Neural cell (in vitro differentiated cells): ENCODE measurements at regions not wholly inside any gene's neighbourhood (a gene's known extent, or its start where the extent isn't known, plus 50 kb on each side); places are given as distances from the start of the nearest gene placed in this dataset.

ENCODE experiments used
- H2AFZ ChIP-seq: fragments of 200-600, 300-800 bp; sonication (generic), shearing (Covaris generic); 2 replicates; pipeline ENCODE4 v1.6.0; 2014; ENCODE audit warnings: low read depth, mild to moderate bottlenecking, antibody characterized with exemption, low read length, moderate library complexity
- H3F3A ChIP-seq: fragments of 200-600 bp; shearing (Covaris generic); 2 replicates; pipeline ENCODE4 v1.6.1; 2016; ENCODE audit warnings: mild to moderate bottlenecking, moderate library complexity, mixed read lengths, antibody characterized with exemption, low read length; ENCODE audit not compliant: insufficient read depth, poor library complexity, severe bottlenecking
- H3K27ac ChIP-seq: fragments of 200-600, 300-800 bp; sonication (generic), shearing (Covaris generic); 2 replicates; pipeline ENCODE4 v1.5.1; 2014; ENCODE audit warnings: mild to moderate bottlenecking, low read length, moderate library complexity
- H3K27me3 ChIP-seq: fragments of 300-800, 200-600 bp; sonication (generic), shearing (Covaris generic); 2 replicates; pipeline ENCODE4 v1.6.0; 2014; ENCODE audit warnings: mild to moderate bottlenecking, low read depth, low read length, moderate library complexity; ENCODE audit not compliant: insufficient read depth
- H3K36me3 ChIP-seq: fragments of 300-800, 200-600 bp; sonication (generic), shearing (Covaris generic); 2 replicates; pipeline ENCODE4 v1.5.1; 2014; ENCODE audit warnings: mild to moderate bottlenecking, antibody characterized with exemption, low read length, moderate library complexity; ENCODE audit not compliant: insufficient read depth
- H3K4me2 ChIP-seq: fragments of 300-800, 200-600 bp; sonication (generic), shearing (Covaris generic); 2 replicates; pipeline ENCODE4 v1.6.0; 2014; ENCODE audit warnings: mild to moderate bottlenecking, low read length
- H3K4me3 ChIP-seq: fragments of 300-800, 200-600 bp; sonication (generic), shearing (Covaris generic); 2 replicates; pipeline ENCODE4 v1.5.1; 2014; ENCODE audit warnings: mild to moderate bottlenecking, low read length, moderate library complexity
- H3K79me2 ChIP-seq: fragments of 200-600 bp; shearing (Covaris generic); replicated peaks from 2 replicates; pipeline ENCODE4 v1.6.0; 2014; ENCODE audit warnings: mild to moderate bottlenecking, low read length, moderate library complexity; ENCODE audit not compliant: insufficient read depth
- H3K9ac ChIP-seq: fragments of 300-800, 200-600 bp; sonication (generic), shearing (Covaris generic); 2 replicates; pipeline ENCODE4 v1.6.1; 2016; ENCODE audit warnings: mild to moderate bottlenecking, low read length, mixed read lengths
- H3K9me2 ChIP-seq: fragments of 200-600 bp; shearing (Covaris generic); 2 replicates; pipeline ENCODE4 v1.6.1; 2016; ENCODE audit warnings: mild to moderate bottlenecking, low read length, mixed read lengths; ENCODE audit not compliant: insufficient read depth
- H3K9me3 ChIP-seq: fragments of 200-600, 300-800 bp; sonication (generic), shearing (Covaris generic); 2 replicates; pipeline ENCODE4 v1.6.1; 2016; ENCODE audit warnings: mild to moderate bottlenecking, mixed run types, low read length, moderate library complexity, mixed read lengths
- H4K20me1 ChIP-seq: fragments of 200-600 bp; shearing (Covaris generic); 2 replicates; pipeline ENCODE4 v1.6.1; 2016; ENCODE audit warnings: mild to moderate bottlenecking, mixed run types; ENCODE audit not compliant: insufficient read depth
- CTCF ChIP-seq: fragments of 450-650 bp; IDR thresholded peaks from 2 replicates; pipeline ENCODE4 v1.5.1; 2014; ENCODE audit warnings: antibody characterized with exemption, mild to moderate bottlenecking, moderate library complexity; ENCODE audit not compliant: poor library complexity, severe bottlenecking
- EP300 ChIP-seq: fragments of 450-650 bp; conservative IDR thresholded peaks from 2 replicates; pipeline ENCODE4 v1.6.1; 2014; ENCODE audit warnings: antibody characterized with exemption, mild to moderate bottlenecking, moderate library complexity; ENCODE audit not compliant: poor library complexity, severe bottlenecking
- EZH2 ChIP-seq: fragments of 200-600, 300-800 bp; shearing (Covaris generic), sonication (generic); IDR thresholded peaks from 2 replicates; pipeline ENCODE4 v1.6.1; 2014; ENCODE audit warnings: antibody characterized with exemption, low read length, borderline replicate concordance, mild to moderate bottlenecking; ENCODE audit not compliant: insufficient read depth, poor library complexity, severe bottlenecking
- MXI1 ChIP-seq: fragments of 450-650 bp; conservative IDR thresholded peaks from 2 replicates; pipeline ENCODE4 v1.6.1; 2014; ENCODE audit warnings: antibody characterized with exemption, mild to moderate bottlenecking; ENCODE audit not compliant: poor library complexity, severe bottlenecking
- POLR2AphosphoS5 ChIP-seq: IDR thresholded peaks from 2 replicates; pipeline ENCODE4 v1.6.1; 2012
- RAD21 ChIP-seq: fragments of 450-650 bp; conservative IDR thresholded peaks from 2 replicates; pipeline ENCODE4 v1.6.1; 2014; ENCODE audit warnings: antibody characterized with exemption, mild to moderate bottlenecking, moderate library complexity
- REST ChIP-seq: IDR thresholded peaks from 2 replicates; pipeline ENCODE4 v1.6.1; 2012; ENCODE audit warnings: borderline replicate concordance
- SMC3 ChIP-seq: fragments of 450-650 bp; conservative IDR thresholded peaks from 2 replicates; pipeline ENCODE4 v1.6.1; 2014; ENCODE audit warnings: antibody characterized with exemption, mild to moderate bottlenecking, moderate library complexity; ENCODE audit not compliant: poor library complexity
- TAF1 ChIP-seq: IDR thresholded peaks from 2 replicates; pipeline ENCODE4 v1.6.1; 2012; ENCODE audit warnings: low read depth

- Histone ChIP-seq H3F3A (no peaks in the 10 kb centered on the region), H3K36me3 (no peaks in the 10 kb centered on the region), H3K4me3 (no peak overlapping the region), H3K9me2 (no peaks in the 10 kb centered on the region), H3K79me2 (no peaks in the 10 kb centered on the region), H3K9me3 (no peaks in the 10 kb centered on the region), H2AFZ (no peak overlapping the region), H4K20me1 (no peaks in the 10 kb centered on the region), H3K27me3 (no peaks in the 10 kb centered on the region), H3K4me2 (no peak overlapping the region), H3K9ac (no peak overlapping the region), H3K27ac (no peak overlapping the region)
- no peak for TF ChIP-seq TAF1
- TF ChIP-seq EZH2 = no peak
- TF ChIP-seq CTCF = no peak
- TF ChIP-seq RAD21 = no peak
- TF ChIP-seq REST = no peak
- TF ChIP-seq EP300 = no peak
- TF ChIP-seq SMC3 = no peak
- TF ChIP-seq POLR2AphosphoS5 = no peak
- no peak for TF ChIP-seq MXI1
These were observed 137.9 kb downstream of the MAGEB17 start for GRCh38 chrX:16305187-16305586.

GRCh38 chrX:16307950-16308349 is 140.7 kb downstream of the MAGEB17 start:
- no peak for TF ChIP-seq MXI1
- no peak for TF ChIP-seq CTCF
- no peak for TF ChIP-seq POLR2AphosphoS5
- TF ChIP-seq REST = no peak
- TF ChIP-seq EZH2 = no peak
- no peak for TF ChIP-seq EP300
- Histone ChIP-seq H2AFZ (no peak overlapping the region), H3K36me3 (no peaks in the 10 kb centered on the region), H3K9ac (no peak overlapping the region), H3K4me3 (no peak overlapping the region), H3K79me2 (no peaks in the 10 kb centered on the region), H3K27ac (no peak overlapping the region), H4K20me1 (no peaks in the 10 kb centered on the region), H3F3A (no peaks in the 10 kb centered on the region), H3K27me3 (no peaks in the 10 kb centered on the region), H3K9me3 (no peaks in the 10 kb centered on the region), H3K9me2 (no peaks in the 10 kb centered on the region), H3K4me2 (no peak overlapping the region)
